ENCODE measurements at regions not wholly inside any gene's neighbourhood (a gene's known extent, or its start where the extent isn't known, plus 50 kb on each side); places are given as distances from the start of the nearest gene placed in this dataset.

DNA sequence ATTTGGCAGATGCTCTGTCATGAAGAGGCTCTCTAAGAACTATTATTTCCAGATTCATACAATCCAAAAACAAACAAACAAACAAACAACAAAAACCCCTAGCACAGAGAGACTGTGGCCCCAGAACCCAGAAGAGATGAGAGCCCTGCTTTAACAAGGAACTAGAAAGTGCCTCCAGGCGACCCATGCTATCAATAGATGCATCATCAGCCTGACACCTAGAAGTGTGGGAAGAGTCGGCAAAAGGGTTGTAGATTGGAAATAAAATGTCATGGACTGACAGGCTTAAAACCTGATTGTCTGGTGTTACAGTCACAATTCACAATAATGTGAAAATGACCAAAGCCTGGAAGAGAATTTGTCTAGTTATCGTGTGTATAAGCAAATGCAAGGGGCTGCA lies 50.6 kb upstream of the FLRT2 start:
- no peak for TF ChIP-seq POLR2AphosphoS5 (IDR thresholded peaks at IDR 0.05)
- TF ChIP-seq POLR2A (IDR thresholded peaks at IDR 0.05), result no peak
- TF ChIP-seq, protein P1, sequence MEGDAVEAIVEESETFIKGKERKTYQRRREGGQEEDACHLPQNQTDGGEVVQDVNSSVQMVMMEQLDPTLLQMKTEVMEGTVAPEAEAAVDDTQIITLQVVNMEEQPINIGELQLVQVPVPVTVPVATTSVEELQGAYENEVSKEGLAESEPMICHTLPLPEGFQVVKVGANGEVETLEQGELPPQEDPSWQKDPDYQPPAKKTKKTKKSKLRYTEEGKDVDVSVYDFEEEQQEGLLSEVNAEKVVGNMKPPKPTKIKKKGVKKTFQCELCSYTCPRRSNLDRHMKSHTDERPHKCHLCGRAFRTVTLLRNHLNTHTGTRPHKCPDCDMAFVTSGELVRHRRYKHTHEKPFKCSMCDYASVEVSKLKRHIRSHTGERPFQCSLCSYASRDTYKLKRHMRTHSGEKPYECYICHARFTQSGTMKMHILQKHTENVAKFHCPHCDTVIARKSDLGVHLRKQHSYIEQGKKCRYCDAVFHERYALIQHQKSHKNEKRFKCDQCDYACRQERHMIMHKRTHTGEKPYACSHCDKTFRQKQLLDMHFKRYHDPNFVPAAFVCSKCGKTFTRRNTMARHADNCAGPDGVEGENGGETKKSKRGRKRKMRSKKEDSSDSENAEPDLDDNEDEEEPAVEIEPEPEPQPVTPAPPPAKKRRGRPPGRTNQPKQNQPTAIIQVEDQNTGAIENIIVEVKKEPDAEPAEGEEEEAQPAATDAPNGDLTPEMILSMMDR (IDR thresholded peaks at IDR 0.05), result no peak
- no peak for TF ChIP-seq EP300 (IDR thresholded peaks at IDR 0.05)

Measured in upper lobe of left lung (tissue), 4 donors.